Naive thymus-derived CD4-positive, alpha-beta T cell (primary cell): ENCODE measurements at regions not wholly inside any gene's neighbourhood (a gene's known extent, or its start where the extent isn't known, plus 50 kb on each side); places are given as distances from the start of the nearest gene placed in this dataset.

Experiments
- ATAC-seq: fragments of 150-1000 bp; cut with Tn5 transposase; 2 replicates; pipeline ENCODE4 v1.10.0; 2021; ENCODE audit warnings: mild to moderate bottlenecking, moderate library complexity
- CTCF ChIA-PET: fragments of 350-600 bp; sonication (Branson Sonifier 250); formaldehyde crosslinking; loops from one replicate; lab custom pipeline; 2021; ENCODE audit warnings: antibody characterized with exemption; lab: Charles Lee
- POLR2A ChIA-PET: fragments of 350-600 bp; sonication (Branson Sonifier 250); formaldehyde crosslinking; loops from one replicate; lab custom pipeline; 2021; ENCODE audit warnings: antibody characterized with exemption, inconsistent platforms; lab: Charles Lee
- DNase-seq, 9 donors: peaks; one replicate each; pipeline versions ENCODE4 v3.0.0 to v3.0.0-alpha.2; 2020 to 2022; ENCODE audit warnings: mixed read lengths in 1 of 9
- H3K27ac ChIP-seq: one replicate; pipeline ENCODE4 v1.7.0; 2013; ENCODE audit warnings: mild to moderate bottlenecking, low read depth, low read length, moderate library complexity
- H3K27me3 ChIP-seq, 2 donors: one replicate each; pipeline ENCODE4 v1.7.0; 2013; ENCODE audit warnings: low read length in 2 of 2, mild to moderate bottlenecking in 2 of 2, moderate library complexity in 2 of 2; ENCODE audit not compliant: control insufficient read depth in 2 of 2, insufficient read depth in 2 of 2
- H3K36me3 ChIP-seq, 3 experiments: 1 replicate in 2 of 3; 2 replicates in 1 of 3; pipeline ENCODE4 v1.7.0; 2013; ENCODE audit warnings: low read length in 3 of 3, mild to moderate bottlenecking in 3 of 3, moderate library complexity in 1 of 3; ENCODE audit not compliant: insufficient read depth in 3 of 3, control insufficient read depth in 2 of 3
- H3K4me1 ChIP-seq, 2 donors: one replicate each; pipeline ENCODE4 v1.7.0; 2013; ENCODE audit warnings: low read length in 2 of 2, mild to moderate bottlenecking in 2 of 2, moderate library complexity in 1 of 2; ENCODE audit not compliant: control insufficient read depth in 2 of 2, insufficient read depth in 2 of 2
- H3K4me3 ChIP-seq: 2 replicates; pipeline ENCODE4 v1.7.0; 2013; ENCODE audit warnings: mild to moderate bottlenecking, low read length
- H3K9me3 ChIP-seq, 3 experiments: 1 replicate in 2 of 3; 2 replicates in 1 of 3; pipeline ENCODE4 v1.7.0; 2013; ENCODE audit warnings: low read length in 3 of 3; ENCODE audit not compliant: control insufficient read depth in 2 of 3
- H3K27ac Mint-ChIP-seq, 9 donors: one replicate each; pipeline ENCODE4 v1.8.0; 2020 to 2022; ENCODE audit warnings: mixed read lengths in 9 of 9, mild to moderate bottlenecking in 8 of 9, moderate library complexity in 5 of 9, inconsistent platforms in 2 of 9
- H3K27me3 Mint-ChIP-seq, 5 donors: one replicate each; pipeline ENCODE4 v1.8.0; 2021 to 2022; ENCODE audit warnings: mixed read lengths in 5 of 5, mild to moderate bottlenecking in 1 of 5
- H3K36me3 Mint-ChIP-seq, 5 donors: one replicate each; pipeline ENCODE4 v1.8.0; 2020 to 2022; ENCODE audit warnings: mixed read lengths in 5 of 5, mild to moderate bottlenecking in 3 of 5, inconsistent platforms in 1 of 5
- H3K4me1 Mint-ChIP-seq, 7 donors: one replicate each; pipeline ENCODE4 v1.8.0; 2020 to 2022; ENCODE audit warnings: mixed read lengths in 7 of 7, mild to moderate bottlenecking in 3 of 7, inconsistent platforms in 1 of 7
- H3K4me3 Mint-ChIP-seq, 10 donors: one replicate each; pipeline ENCODE4 v1.8.0; 2020 to 2022; ENCODE audit warnings: mild to moderate bottlenecking in 10 of 10, mixed read lengths in 10 of 10, moderate library complexity in 6 of 10, inconsistent platforms in 2 of 10
- H3K9me3 Mint-ChIP-seq, 11 donors: one replicate each; pipeline ENCODE4 v1.8.0; 2020 to 2022; ENCODE audit warnings: mixed read lengths in 11 of 11, mild to moderate bottlenecking in 4 of 11, inconsistent platforms in 1 of 11, moderate library complexity in 1 of 11
- intact Hi-C, 2 donors: fragments of 100-400 bp; cut with micrococcal nuclease; formaldehyde crosslinking; loops; one replicate each; pipeline ENCODE4 v1.15.1; 2023

DNA sequence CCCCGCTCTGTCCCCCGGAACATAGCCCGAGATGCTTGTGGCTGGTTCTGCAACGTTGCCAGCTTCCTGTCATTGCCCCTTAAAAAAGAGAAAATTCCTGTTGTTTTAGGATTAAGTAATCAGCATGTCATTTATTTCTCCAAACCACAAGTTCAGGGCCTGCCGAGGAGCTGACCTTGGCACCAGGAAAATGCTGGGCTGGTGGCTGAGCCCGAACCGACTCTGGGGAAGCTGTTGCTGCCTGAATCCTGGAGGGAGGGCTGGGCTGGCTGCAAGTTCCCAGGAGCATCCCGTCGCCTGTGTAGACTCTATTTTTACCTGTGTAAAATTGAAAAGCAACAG lies 130.9 kb upstream of the FOXF1 start:
- intact Hi-C loops, result no loop called here

GRCh38 chr16:86380030-86380429 lies 130.3 kb upstream of the FOXF1 start:
- peaks cover 0 to 5% (median 0%) of the 10 kb centered on the region in 7 donors for H3K4me1 Mint-ChIP-seq
- no peak overlapping the region for H3K4me3 Mint-ChIP-seq
- H3K27ac ChIP-seq, result no peak overlapping the region
- ChIA-PET POLR2A (no interaction called here), CTCF (no interaction called here)
- no peak for ATAC-seq
- no peak overlapping the region for H3K4me3 ChIP-seq
- H3K27me3 Mint-ChIP-seq, result peaks cover 0 to 30% (median 26%) of the 10 kb centered on the region in 5 donors
- intact Hi-C loops, result no loop called here
- H3K36me3 ChIP-seq, result no peaks in the 10 kb centered on the region
- DNase-seq, result no peak
- no peaks in the 10 kb centered on the region for H3K9me3 ChIP-seq
- H3K27me3 ChIP-seq, result no peaks in the 10 kb centered on the region
- no peaks in the 10 kb centered on the region for H3K36me3 Mint-ChIP-seq
- H3K9me3 Mint-ChIP-seq, result peaks cover 0 to 6% (median 0%) of the 10 kb centered on the region in 11 donors
- no peak overlapping the region for H3K27ac Mint-ChIP-seq
- H3K4me1 ChIP-seq, result no peaks in the 10 kb centered on the region

More for the DNA sequence above, 130.9 kb upstream of the FOXF1 start:
- Histone ChIP-seq H3K4me3 (no peak overlapping the region), H3K4me1 (no peaks in the 10 kb centered on the region), H3K27me3 (no peaks in the 10 kb centered on the region), H3K36me3 (no peaks in the 10 kb centered on the region), H3K27ac (no peak overlapping the region), H3K9me3 (peaks cover 0 to 2% (median 0%) of the 10 kb centered on the region in 3 experiments)
- no peak overlapping the region for H3K4me3 Mint-ChIP-seq
- POLR2A ChIA-PET, result no interaction called here
- peaks cover 0 to 30% (median 20%) of the 10 kb centered on the region in 5 donors for H3K27me3 Mint-ChIP-seq
- DNase-seq (no peak), ATAC-seq (no peak)
- no peak overlapping the region for H3K27ac Mint-ChIP-seq
- H3K36me3 Mint-ChIP-seq, result no peaks in the 10 kb centered on the region
- CTCF ChIA-PET, result no interaction called here
- peaks cover 0 to 11% (median 0%) of the 10 kb centered on the region in 11 donors for H3K9me3 Mint-ChIP-seq
- peaks cover 0 to 5% (median 0%) of the 10 kb centered on the region in 7 donors for H3K4me1 Mint-ChIP-seq

GRCh38 chr16:86381491-86381890 lies 128.8 kb upstream of the FOXF1 start:
- no peaks in the 10 kb centered on the region for H3K36me3 Mint-ChIP-seq
- no peaks in the 10 kb centered on the region for H3K9me3 ChIP-seq
- CTCF ChIA-PET, result no interaction called here
- POLR2A ChIA-PET, result no interaction called here
- intact Hi-C loops, result no loop called here
- H3K4me3 ChIP-seq, result no peak overlapping the region
- no peak for ATAC-seq
- no peaks in the 10 kb centered on the region for H3K36me3 ChIP-seq
- peaks cover 0 to 26% (median 21%) of the 10 kb centered on the region in 5 donors for H3K27me3 Mint-ChIP-seq
- H3K9me3 Mint-ChIP-seq, result peaks cover 0 to 3% (median 0%) of the 10 kb centered on the region in 11 donors
- no peaks in the 10 kb centered on the region for H3K4me1 ChIP-seq
- DNase-seq, result no peak
- H3K27me3 ChIP-seq, result no peaks in the 10 kb centered on the region
- no peak overlapping the region for H3K27ac ChIP-seq
- peaks cover 0 to 5% (median 0%) of the 10 kb centered on the region in 7 donors for H3K4me1 Mint-ChIP-seq
- no peak overlapping the region for H3K4me3 Mint-ChIP-seq
- no peak overlapping the region for H3K27ac Mint-ChIP-seq

GRCh38 chr16:86382067-86382773 lies 128.1 kb upstream of the FOXF1 start:
- Histone ChIP-seq H3K27me3 (no peaks in the 10 kb centered on the region), H3K4me1 (no peaks in the 10 kb centered on the region), H3K4me3 (no peak overlapping the region), H3K27ac (no peak overlapping the region), H3K9me3 (no peaks in the 10 kb centered on the region), H3K36me3 (no peaks in the 10 kb centered on the region)
- ATAC-seq (no peak), DNase-seq (no peak)
- POLR2A ChIA-PET, result no interaction called here
- intact Hi-C loops, result no loop called here
- CTCF ChIA-PET, result no interaction called here
- H3K36me3 Mint-ChIP-seq, result no peaks in the 10 kb centered on the region
- no peak overlapping the region for H3K27ac Mint-ChIP-seq
- peaks cover 0 to 5% (median 0%) of the 10 kb centered on the region in 7 donors for H3K4me1 Mint-ChIP-seq
- H3K27me3 Mint-ChIP-seq, result peaks cover 0 to 26% (median 21%) of the 10 kb centered on the region in 5 donors
- peaks cover 0 to 1% (median 0%) of the 10 kb centered on the region in 11 donors for H3K9me3 Mint-ChIP-seq
- H3K4me3 Mint-ChIP-seq, result no peak overlapping the region

DNA sequence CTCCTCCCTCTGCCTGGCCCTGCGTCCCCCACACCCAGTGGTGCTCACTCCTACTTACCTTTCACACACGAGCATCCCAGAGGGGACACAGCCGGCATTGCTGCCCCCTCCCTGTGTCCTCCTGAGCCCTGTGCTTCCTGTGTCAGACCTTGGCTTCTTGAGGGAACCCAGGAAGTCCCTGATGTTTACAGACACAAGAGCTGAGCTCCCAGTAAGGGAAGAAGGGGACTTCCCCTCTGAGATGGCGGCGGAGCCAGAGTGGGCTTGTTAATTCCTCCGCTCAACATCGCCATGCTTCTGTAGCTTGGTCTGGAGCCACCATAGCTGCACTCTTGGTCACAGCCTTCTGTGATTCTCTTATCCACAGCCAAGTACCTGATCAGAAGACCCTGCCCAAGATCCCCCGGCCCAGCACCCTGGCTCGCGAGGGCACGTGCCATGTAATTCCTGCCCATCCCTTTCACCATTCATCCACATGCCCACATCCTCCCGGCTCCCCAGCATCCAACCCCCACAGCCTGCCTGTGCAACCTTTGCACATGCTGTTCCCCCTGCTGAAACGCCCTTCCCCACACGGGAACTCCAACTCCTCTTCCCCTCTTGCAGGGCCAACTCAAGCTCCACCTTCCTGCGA lies 127.4 kb upstream of the FOXF1 start:
- no peaks in the 10 kb centered on the region for H3K36me3 Mint-ChIP-seq
- no peak for DNase-seq
- Histone ChIP-seq H3K27me3 (no peaks in the 10 kb centered on the region), H3K4me3 (no peak overlapping the region), H3K36me3 (no peaks in the 10 kb centered on the region), H3K4me1 (no peaks in the 10 kb centered on the region), H3K27ac (no peak overlapping the region), H3K9me3 (no peaks in the 10 kb centered on the region)
- no peak overlapping the region for H3K27ac Mint-ChIP-seq
- ChIA-PET CTCF (no interaction called here), POLR2A (no interaction called here)
- no peak for ATAC-seq
- peaks cover 0 to 3% (median 0%) of the 10 kb centered on the region in 11 donors for H3K9me3 Mint-ChIP-seq
- peaks cover 0 to 5% (median 0%) of the 10 kb centered on the region in 7 donors for H3K4me1 Mint-ChIP-seq
- H3K4me3 Mint-ChIP-seq, result no peak overlapping the region
- intact Hi-C loops, result no loop called here
- peaks cover 0 to 29% (median 25%) of the 10 kb centered on the region in 5 donors for H3K27me3 Mint-ChIP-seq

- H3K36me3 ChIP-seq, result no peaks in the 10 kb centered on the region
- Mint-ChIP-seq H3K4me3 (no peak overlapping the region), H3K27ac (no peak overlapping the region), H3K9me3 (peaks cover 0 to 3% (median 0%) of the 10 kb centered on the region in 11 donors), H3K36me3 (no peaks in the 10 kb centered on the region), H3K27me3 (peaks cover 0 to 33% (median 27%) of the 10 kb centered on the region in 5 donors), H3K4me1 (peaks cover 0 to 5% (median 0%) of the 10 kb centered on the region in 7 donors)
- ChIA-PET CTCF (no interaction called here), POLR2A (no interaction called here)
- intact Hi-C loops, result no loop called here
- H3K4me3 ChIP-seq, result no peak overlapping the region
- no peaks in the 10 kb centered on the region for H3K9me3 ChIP-seq
- ATAC-seq (no peak), DNase-seq (no peak)
- no peaks in the 10 kb centered on the region for H3K4me1 ChIP-seq
- H3K27ac ChIP-seq, result no peak overlapping the region
- no peaks in the 10 kb centered on the region for H3K27me3 ChIP-seq
These were observed 126.7 kb upstream of the FOXF1 start for GRCh38 chr16:86383488-86384262.
